ENCODE measurements at regions not wholly inside any gene's neighbourhood (a gene's known extent, or its start where the extent isn't known, plus 50 kb on each side); places are given as distances from the start of the nearest gene placed in this dataset.

GRCh38 chrX:10076765-10077164 is 80.0 kb upstream of the CLCN4 start:
- dilution Hi-C loops (cut with HindIII; ENCODE audit: low sequenced_read_pairs, unreplicated experiment) (no loop called here), intact Hi-C loops (cut with micrococcal nuclease) (no loop called here), in situ Hi-C loops (cut with MboI; ENCODE audit: low sequenced_read_pairs) (no loop called here)
- ATAC-seq (ENCODE audit: low read depth) (no peak), DNase-seq (no peak)
- Histone ChIP-seq H3K18ac (ENCODE audit: low read depth, low read length) (no peak overlapping the region), H3K79me1 (ENCODE audit: low read depth in 1 of 2, low read length in 2 of 2) (peaks cover 6 to 37% of the 10 kb centered on the region in 2 experiments; a peak in 3 of 4 replicates), H3K14ac (replicated peaks; ENCODE audit: low read depth, low read length) (no peak overlapping the region), H3K4me3 (ENCODE audit: insufficient read depth, low read depth, low read length) (no peak overlapping the region), H4K20me1 (ENCODE audit: insufficient read depth, low read length) (peaks cover 6% of the 10 kb centered on the region), H3K9ac (ENCODE audit: low read depth, low read length) (no peak overlapping the region), H3K23ac (ENCODE audit: low read depth, low read length) (no peak overlapping the region), H3K9me1 (ENCODE audit: insufficient read depth, low read length) (peaks cover 4% of the 10 kb centered on the region; the same call in 1 of the 2 replicates), H2AFZ (replicated peaks; ENCODE audit: low read length, poor library complexity) (no peak overlapping the region), H3K4ac (ENCODE audit: low read depth, low read length) (no peak overlapping the region), H3K4me1 (ENCODE audit: control insufficient read depth, insufficient read depth, low read length) (peaks cover 3% of the 10 kb centered on the region), H2BK20ac (ENCODE audit: low read depth, low read length) (no peak overlapping the region), H2BK120ac (ENCODE audit: low read depth, low read length) (no peak overlapping the region), H2AK9ac (replicated peaks; ENCODE audit: low read depth, low read length, poor library complexity) (no peak overlapping the region), H3K36me3 (ENCODE audit: control insufficient read depth, insufficient read depth, low read length) (peaks cover 8% of the 10 kb centered on the region), H4K5ac (ENCODE audit: low read depth, low read length) (no peak overlapping the region), H2BK5ac (ENCODE audit: low read depth, low read length, poor library complexity, severe bottlenecking) (no peak overlapping the region), H3K9me3 (ENCODE audit: control insufficient read depth, insufficient read depth, low read length) (no peaks in the 10 kb centered on the region), H4K91ac (ENCODE audit: insufficient read depth, low read depth, low read length) (no peak overlapping the region), H3K27me3 (ENCODE audit: control insufficient read depth, insufficient read depth, low read length) (no peaks in the 10 kb centered on the region), H2BK15ac (ENCODE audit: low read depth, low read length) (no peak overlapping the region), H3K4me2 (ENCODE audit: low read depth, low read length) (no peak overlapping the region), H2AK5ac (ENCODE audit: low read depth, low read length) (no peak overlapping the region), H3K56ac (ENCODE audit: extremely low read depth, insufficient read depth, low read length) (no peak overlapping the region), H3K27ac (ENCODE audit: insufficient read depth, low read length) (no peak overlapping the region), H4K8ac (ENCODE audit: low read depth in 2 of 2, low read length in 2 of 2) (no peak overlapping the region)
- BruUV-seq (replicated peaks): no TSS peak
- TF ChIP-seq MAZ (IDR thresholded peaks at IDR 0.05; ENCODE audit: borderline replicate concordance, low read depth, low read length) (no peak), MXI1 (IDR thresholded peaks at IDR 0.05; ENCODE audit: borderline replicate concordance, low read depth, low read length) (no peak), USF2 (IDR thresholded peaks at IDR 0.05; ENCODE audit: low read depth, low read length) (no peak), NFE2L2 (IDR thresholded peaks at IDR 0.05; ENCODE audit: low read depth, low read length) (no peak), CTCF (conservative IDR thresholded peaks at IDR 0.05; ENCODE audit: low read depth, low read length) (no peak), RAD21 (IDR thresholded peaks at IDR 0.05; ENCODE audit: low read length) (no peak), SMC3 (IDR thresholded peaks at IDR 0.05; ENCODE audit: low read depth, low read length) (no peak), RFX5 (IDR thresholded peaks at IDR 0.05; ENCODE audit: low read depth, low read length) (no peak), ELK1 (IDR thresholded peaks at IDR 0.05; ENCODE audit: borderline replicate concordance, low read depth, low read length) (no peak), POLR2A (IDR thresholded peaks at IDR 0.05; ENCODE audit: low read depth, low read length) (no peak), BHLHE40 (IDR thresholded peaks at IDR 0.05; ENCODE audit: low read depth, low read length) (no peak)
- ChIA-PET CTCF (interaction anchor here (1.0 kb wide), 1 partner anchor 14 kb away, joined by 3 read pairs; no protein-coding TSS in a partner anchor), POLR2A (ENCODE audit: unreplicated experiment) (no interaction called here)
- WGBS, 2 experiments (ENCODE audit: extremely low coverage in 2 of 2, insufficient read length in 1 of 2): no CpG with 5 or more reads among the region's 7 CpGs

Data from IMR-90 (cell line).